Neuronal stem cell (in vitro differentiated cells): ENCODE measurements at regions not wholly inside any gene's neighbourhood (a gene's known extent, or its start where the extent isn't known, plus 50 kb on each side); places are given as distances from the start of the nearest gene placed in this dataset.

Source experiments
- DNase-seq: peaks from one replicate; pipeline ENCODE4 v3.0.0-alpha.2; 2013; ENCODE audit warnings: low spot score
- H2AFZ ChIP-seq: one replicate; pipeline ENCODE4 v1.6.1; 2013; ENCODE audit warnings: mild to moderate bottlenecking, low read length, inconsistent platforms
- H2AK5ac ChIP-seq: 2 replicates; pipeline ENCODE4 v1.6.1; 2013; ENCODE audit warnings: low read depth, mild to moderate bottlenecking, inconsistent platforms, low read length, moderate library complexity, mixed read lengths
- H2BK120ac ChIP-seq: 2 replicates; pipeline ENCODE4 v1.6.1; 2013; ENCODE audit warnings: low read depth, mild to moderate bottlenecking, inconsistent platforms, low read length, moderate library complexity, mixed read lengths
- H2BK12ac ChIP-seq: one replicate; pipeline ENCODE4 v1.6.1; 2013; ENCODE audit warnings: low read length, inconsistent platforms
- H2BK15ac ChIP-seq: 2 replicates; pipeline ENCODE4 v1.6.1; 2013; ENCODE audit warnings: mild to moderate bottlenecking, low read length, inconsistent platforms, mixed read lengths
- H2BK5ac ChIP-seq: one replicate; pipeline ENCODE4 v1.6.1; 2013; ENCODE audit warnings: inconsistent platforms, mild to moderate bottlenecking, low read length, moderate library complexity
- H3K14ac ChIP-seq: one replicate; pipeline ENCODE4 v1.6.1; 2013; ENCODE audit warnings: low read length, inconsistent platforms
- H3K18ac ChIP-seq: 2 replicates; pipeline ENCODE4 v1.6.1; 2013; ENCODE audit warnings: low read length, inconsistent platforms
- H3K23ac ChIP-seq: 2 replicates; pipeline ENCODE4 v1.6.1; 2013; ENCODE audit warnings: low read depth, mild to moderate bottlenecking, mixed read lengths, low read length, inconsistent platforms; ENCODE audit not compliant: poor library complexity
- H3K27ac ChIP-seq: replicated peaks from 3 replicates; pipeline ENCODE4 v1.5.1; 2013; ENCODE audit warnings: low read length, inconsistent platforms
- H3K27me3 ChIP-seq, 3 experiments: 2 replicates each; pipeline ENCODE4 v1.6.1; 2013; ENCODE audit warnings: low read length in 3 of 3, mild to moderate bottlenecking in 2 of 3, inconsistent platforms in 1 of 3, low read depth in 1 of 3, mixed read lengths in 1 of 3, moderate library complexity in 1 of 3; ENCODE audit not compliant: control insufficient read depth in 3 of 3, insufficient read depth in 3 of 3
- H3K36me3 ChIP-seq, 2 donors: replicated peaks in 1 of 2; 2 replicates each; pipeline ENCODE4 v1.6.1; 2013; ENCODE audit warnings: low read length in 2 of 2; ENCODE audit not compliant: control insufficient read depth in 2 of 2, insufficient read depth in 2 of 2
- H3K4ac ChIP-seq: 2 replicates; pipeline ENCODE4 v1.6.1; 2013; ENCODE audit warnings: inconsistent platforms, mild to moderate bottlenecking, low read length, moderate library complexity
- H3K4me1 ChIP-seq, 2 donors: 1 replicate in 1 of 2; 2 replicates in 1 of 2; pipeline ENCODE4 v1.6.1; 2013; ENCODE audit warnings: low read length in 2 of 2, low read depth in 1 of 2; ENCODE audit not compliant: control insufficient read depth in 2 of 2, insufficient read depth in 1 of 2
- H3K4me2 ChIP-seq: one replicate; pipeline ENCODE4 v1.6.1; 2013; ENCODE audit warnings: mild to moderate bottlenecking, low read length, inconsistent platforms; ENCODE audit not compliant: insufficient read depth, poor library complexity, severe bottlenecking
- H3K4me3 ChIP-seq, 2 donors: 2 replicates each; pipeline ENCODE4 v1.5.1; 2013; ENCODE audit warnings: low read length in 2 of 2, mild to moderate bottlenecking in 2 of 2, inconsistent platforms in 1 of 2, moderate library complexity in 1 of 2
- H3K79me1 ChIP-seq: one replicate; pipeline ENCODE4 v1.6.1; 2013; ENCODE audit warnings: low read depth, mild to moderate bottlenecking, inconsistent platforms, low read length, moderate library complexity
- H3K9ac ChIP-seq: one replicate; pipeline ENCODE4 v1.6.1; 2013; ENCODE audit warnings: mild to moderate bottlenecking, low read depth, low read length, inconsistent platforms; ENCODE audit not compliant: poor library complexity
- H3K9me3 ChIP-seq, 2 donors: replicated peaks in 1 of 2; 2 replicates each; pipeline versions ENCODE3 to v1.6.1; 2013; ENCODE audit warnings: low read length in 2 of 2, mild to moderate bottlenecking in 2 of 2, inconsistent platforms in 1 of 2, low read depth in 1 of 2, mixed read lengths in 1 of 2, moderate library complexity in 1 of 2; ENCODE audit not compliant: control insufficient read depth in 2 of 2, insufficient read depth in 1 of 2
- H4K8ac ChIP-seq: one replicate; pipeline ENCODE4 v1.6.1; 2013; ENCODE audit warnings: low read depth, mild to moderate bottlenecking, inconsistent platforms, low read length, moderate library complexity
- H4K91ac ChIP-seq: one replicate; pipeline ENCODE4 v1.6.1; 2013; ENCODE audit warnings: low read length, low read depth, mild to moderate bottlenecking, inconsistent platforms; ENCODE audit not compliant: poor library complexity
- WGBS, 2 donors: extraction: QIAGEN DNeasy Blood & Tissue Kit; methylation state at CpG; one replicate each; pipeline ENCODE4 v1.1.7; 2013; ENCODE audit warnings: missing lambda C conversion rate in 2 of 2, mixed read lengths in 1 of 2; ENCODE audit not compliant: insufficient read length in 2 of 2, insufficient replicate concordance in 1 of 2; ENCODE audit errors: extremely low coverage in 2 of 2; 5-methylcytosine and 5-hydroxymethylcytosine counted together

- H3K36me3 ChIP-seq = peaks cover 2 to 9% of the 10 kb centered on the region in 2 donors
- H3K9ac ChIP-seq = peak overlapping the region; percentile 5
- no peak overlapping the region for H4K8ac ChIP-seq
- H3K4me1 ChIP-seq = peaks cover 0 to 2% of the 10 kb centered on the region in 2 donors
- H3K4me2 ChIP-seq = no peak overlapping the region
- no peak overlapping the region for H2BK15ac ChIP-seq
- no peak overlapping the region for H2AFZ ChIP-seq
- no peak overlapping the region for H2BK12ac ChIP-seq
- no peak overlapping the region for H4K91ac ChIP-seq
- H3K18ac ChIP-seq = no peak overlapping the region
- no peak overlapping the region for H2AK5ac ChIP-seq
- no peak overlapping the region for H3K14ac ChIP-seq
- H3K27me3 ChIP-seq = no peaks in the 10 kb centered on the region
- no peaks in the 10 kb centered on the region for H3K9me3 ChIP-seq
- no peak for DNase-seq
- H3K23ac ChIP-seq = no peak overlapping the region
- H3K4ac ChIP-seq = no peak overlapping the region
- no peak overlapping the region for H2BK120ac ChIP-seq
- H3K27ac ChIP-seq = no peak overlapping the region
- H3K79me1 ChIP-seq = no peaks in the 10 kb centered on the region
- H3K4me3 ChIP-seq = no peak overlapping the region
- WGBS, 2 donors = no CpG with 5 or more reads among the region's 4 CpGs
- H2BK5ac ChIP-seq = no peak overlapping the region
Observed at GRCh38 chr22:42188808-42189447, 58.3 kb upstream of the CYP2D6 start.

GRCh38 chr22:42187646-42188045 lies 57.0 kb upstream of the CYP2D6 start:
- no peak overlapping the region for H3K14ac ChIP-seq
- no peak overlapping the region for H4K91ac ChIP-seq
- H3K36me3 ChIP-seq = peaks cover 2 to 12% of the 10 kb centered on the region in 2 donors
- no peak overlapping the region for H2BK12ac ChIP-seq
- H3K9me3 ChIP-seq = no peaks in the 10 kb centered on the region
- H3K4me3 ChIP-seq = no peak overlapping the region
- no peak overlapping the region for H4K8ac ChIP-seq
- H3K79me1 ChIP-seq = no peaks in the 10 kb centered on the region
- H3K27me3 ChIP-seq = no peaks in the 10 kb centered on the region
- H3K4ac ChIP-seq = no peak overlapping the region
- no peak overlapping the region for H2BK5ac ChIP-seq
- H3K27ac ChIP-seq = no peak overlapping the region
- H3K18ac ChIP-seq = no peak overlapping the region
- no peak for DNase-seq
- no peak overlapping the region for H2BK15ac ChIP-seq
- no peak overlapping the region for H2BK120ac ChIP-seq
- peaks cover 0 to 2% of the 10 kb centered on the region in 2 donors for H3K4me1 ChIP-seq
- H3K9ac ChIP-seq = no peak overlapping the region
- H3K23ac ChIP-seq = no peak overlapping the region
- WGBS, 2 donors = no CpG with 5 or more reads among the region's 3 CpGs
- H2AFZ ChIP-seq = no peak overlapping the region
- H3K4me2 ChIP-seq = no peak overlapping the region
- H2AK5ac ChIP-seq = no peak overlapping the region

GRCh38 chr22:42185915-42186439 lies 55.4 kb upstream of the CYP2D6 start:
- H3K79me1 ChIP-seq = peaks cover 2% of the 10 kb centered on the region
- no peak overlapping the region for H2BK15ac ChIP-seq
- DNase-seq = no peak
- no peak overlapping the region for H3K23ac ChIP-seq
- H3K4me3 ChIP-seq = no peak overlapping the region
- H2BK12ac ChIP-seq = no peak overlapping the region
- no peak overlapping the region for H3K4me2 ChIP-seq
- no peak overlapping the region for H2AK5ac ChIP-seq
- H3K18ac ChIP-seq = no peak overlapping the region
- no peak overlapping the region for H2BK120ac ChIP-seq
- peaks cover 2 to 12% of the 10 kb centered on the region in 2 donors for H3K36me3 ChIP-seq
- no peak overlapping the region for H3K14ac ChIP-seq
- no peak overlapping the region for H2BK5ac ChIP-seq
- no peak overlapping the region for H3K9ac ChIP-seq
- no peaks in the 10 kb centered on the region for H3K9me3 ChIP-seq
- H3K4me1 ChIP-seq = peaks cover 0 to 2% of the 10 kb centered on the region in 2 donors
- no CpG with 5 or more reads among the region's 2 CpGs for WGBS, 2 donors
- H4K8ac ChIP-seq = no peak overlapping the region
- no peak overlapping the region for H3K4ac ChIP-seq
- no peaks in the 10 kb centered on the region for H3K27me3 ChIP-seq
- no peak overlapping the region for H4K91ac ChIP-seq
- H2AFZ ChIP-seq = no peak overlapping the region
- no peak overlapping the region for H3K27ac ChIP-seq

GRCh38 chr22:42184852-42185251 lies 54.2 kb upstream of the CYP2D6 start:
- H2AK5ac ChIP-seq = no peak overlapping the region
- H3K4ac ChIP-seq = no peak overlapping the region
- no CpG with 5 or more reads among the region's 4 CpGs for WGBS, 2 donors
- H3K4me1 ChIP-seq = peaks cover 0 to 2% of the 10 kb centered on the region in 2 donors
- H3K14ac ChIP-seq = no peak overlapping the region
- H3K4me3 ChIP-seq = no peak overlapping the region
- no peak overlapping the region for H3K27ac ChIP-seq
- H3K9me3 ChIP-seq = no peaks in the 10 kb centered on the region
- H2BK15ac ChIP-seq = no peak overlapping the region
- no peak overlapping the region for H2BK12ac ChIP-seq
- H4K8ac ChIP-seq = no peak overlapping the region
- peaks cover 2% of the 10 kb centered on the region for H3K79me1 ChIP-seq
- H3K27me3 ChIP-seq = no peaks in the 10 kb centered on the region
- H3K4me2 ChIP-seq = no peak overlapping the region
- H3K9ac ChIP-seq = no peak overlapping the region
- peaks cover 2 to 13% of the 10 kb centered on the region in 2 donors for H3K36me3 ChIP-seq
- H2AFZ ChIP-seq = no peak overlapping the region
- H3K18ac ChIP-seq = no peak overlapping the region
- H4K91ac ChIP-seq = no peak overlapping the region
- no peak overlapping the region for H2BK5ac ChIP-seq
- H2BK120ac ChIP-seq = no peak overlapping the region
- no peak for DNase-seq
- H3K23ac ChIP-seq = no peak overlapping the region
